Activated naive CD4-positive, alpha-beta T cell treated with anti-CD3 and anti-CD28 coated beads, Interleukin-2, amount 10 ng/mL, durations not matched to agents 7 days and 5 days (primary cell): ENCODE measurements at regions not wholly inside any gene's neighbourhood (a gene's known extent, or its start where the extent isn't known, plus 50 kb on each side); places are given as distances from the start of the nearest gene placed in this dataset.
"Not testable (repeated sequence)": the region's sequence is repeated elsewhere in the genome, so short reads cannot be mapped to it uniquely, and the experiment has no call there.

Experiments used
- CTCF ChIA-PET: fragments of 350-600 bp; sonication (Branson Sonifier 250); formaldehyde crosslinking; loops from one replicate; lab custom pipeline; 2021; ENCODE audit warnings: antibody characterized with exemption; lab: Charles Lee
- DNase-seq: peaks from one replicate; pipeline ENCODE4 v3.0.0-alpha.2; 2020
- H3K27ac Mint-ChIP-seq: one replicate; pipeline ENCODE4 v1.8.0; 2021; ENCODE audit warnings: mild to moderate bottlenecking, moderate library complexity, mixed read lengths
- H3K27me3 Mint-ChIP-seq: one replicate; pipeline ENCODE4 v1.8.0; 2021; ENCODE audit warnings: mild to moderate bottlenecking, mixed read lengths
- H3K36me3 Mint-ChIP-seq: one replicate; pipeline ENCODE4 v1.8.0; 2021; ENCODE audit warnings: mixed read lengths
- H3K4me1 Mint-ChIP-seq: one replicate; pipeline ENCODE4 v1.8.0; 2021; ENCODE audit warnings: mixed read lengths
- H3K4me3 Mint-ChIP-seq: one replicate; pipeline ENCODE4 v1.8.0; 2021; ENCODE audit warnings: mild to moderate bottlenecking, moderate library complexity, mixed read lengths
- H3K9me3 Mint-ChIP-seq: one replicate; pipeline ENCODE4 v1.8.0; 2021; ENCODE audit warnings: mixed read lengths

- H3K9me3 Mint-ChIP-seq, CTCF ChIA-PET: not testable (repeated sequence)
Observed at GRCh38 chr5:157968570-157968969, 109.6 kb upstream of the CLINT1 start.

GRCh38 chr5:157965989-157966388 lies 107.0 kb upstream of the CLINT1 start:
- Mint-ChIP-seq H3K27me3 (peaks cover 15% of the 10 kb centered on the region), H3K4me1 (no peaks in the 10 kb centered on the region), H3K36me3 (no peaks in the 10 kb centered on the region), H3K9me3 (no peaks in the 10 kb centered on the region), H3K27ac (no peak overlapping the region), H3K4me3 (no peak overlapping the region)
- CTCF ChIA-PET = no interaction called here
- no peak for DNase-seq

More at GRCh38 chr5:157968570-157968969, 109.6 kb upstream of the CLINT1 start:
- H3K27ac Mint-ChIP-seq, H3K36me3 Mint-ChIP-seq, DNase-seq, H3K4me1 Mint-ChIP-seq, H3K4me3 Mint-ChIP-seq: not testable (repeated sequence)
- peaks cover 18% of the 10 kb centered on the region for H3K27me3 Mint-ChIP-seq

- Mint-ChIP-seq H3K36me3 (no peaks in the 10 kb centered on the region), H3K9me3 (no peaks in the 10 kb centered on the region), H3K4me3 (no peak overlapping the region), H3K27me3 (peaks cover 23% of the 10 kb centered on the region), H3K4me1 (no peaks in the 10 kb centered on the region), H3K27ac (no peak overlapping the region)
- CTCF ChIA-PET = no interaction called here
- no peak for DNase-seq
Observed at GRCh38 chr5:157965040-157965678, 106.2 kb upstream of the CLINT1 start.

- CTCF ChIA-PET = no interaction called here
- no peak overlapping the region for H3K27ac Mint-ChIP-seq
- peaks cover 26% of the 10 kb centered on the region for H3K27me3 Mint-ChIP-seq
- H3K4me3 Mint-ChIP-seq = no peak overlapping the region
- H3K9me3 Mint-ChIP-seq = no peaks in the 10 kb centered on the region
- no peaks in the 10 kb centered on the region for H3K4me1 Mint-ChIP-seq
- no peaks in the 10 kb centered on the region for H3K36me3 Mint-ChIP-seq
- no peak for DNase-seq
Observed at GRCh38 chr5:157963761-157964160, 104.8 kb upstream of the CLINT1 start.

GRCh38 chr5:157963244-157963643 lies 104.3 kb upstream of the CLINT1 start:
- H3K4me3 Mint-ChIP-seq = no peak overlapping the region

GRCh38 chr5:157962686-157963085 lies 103.7 kb upstream of the CLINT1 start:
- H3K27ac Mint-ChIP-seq, H3K4me1 Mint-ChIP-seq, CTCF ChIA-PET, H3K9me3 Mint-ChIP-seq, DNase-seq, H3K4me3 Mint-ChIP-seq, H3K36me3 Mint-ChIP-seq: not testable (repeated sequence)
- H3K27me3 Mint-ChIP-seq = peaks cover 25% of the 10 kb centered on the region

More at GRCh38 chr5:157963244-157963643, 104.3 kb upstream of the CLINT1 start:
- Mint-ChIP-seq H3K9me3 (no peaks in the 10 kb centered on the region), H3K4me1 (no peaks in the 10 kb centered on the region), H3K27ac (no peak overlapping the region), H3K36me3 (no peaks in the 10 kb centered on the region), H3K27me3 (peaks cover 25% of the 10 kb centered on the region)
- CTCF ChIA-PET = no interaction called here
- DNase-seq = no peak

- Mint-ChIP-seq H3K4me3 (no peak overlapping the region), H3K36me3 (no peaks in the 10 kb centered on the region), H3K27me3 (peaks cover 25% of the 10 kb centered on the region), H3K9me3 (no peaks in the 10 kb centered on the region), H3K4me1 (no peaks in the 10 kb centered on the region), H3K27ac (no peak overlapping the region)
- CTCF ChIA-PET = no interaction called here
- no peak for DNase-seq
Observed at GRCh38 chr5:157961896-157962590, 103.1 kb upstream of the CLINT1 start.

GRCh38 chr5:157961176-157961575 lies 102.2 kb upstream of the CLINT1 start:
- H3K27me3 Mint-ChIP-seq = peaks cover 25% of the 10 kb centered on the region
- H3K4me1 Mint-ChIP-seq = no peaks in the 10 kb centered on the region
- no peaks in the 10 kb centered on the region for H3K9me3 Mint-ChIP-seq
- no peaks in the 10 kb centered on the region for H3K36me3 Mint-ChIP-seq
- no peak overlapping the region for H3K27ac Mint-ChIP-seq
- DNase-seq = no peak
- no peak overlapping the region for H3K4me3 Mint-ChIP-seq
- CTCF ChIA-PET = no interaction called here

GRCh38 chr5:157959370-157959769 lies 100.4 kb upstream of the CLINT1 start:
- Mint-ChIP-seq H3K27ac (no peak overlapping the region), H3K27me3 (peaks cover 34% of the 10 kb centered on the region), H3K4me3 (no peak overlapping the region), H3K9me3 (no peaks in the 10 kb centered on the region), H3K36me3 (no peaks in the 10 kb centered on the region), H3K4me1 (no peaks in the 10 kb centered on the region)
- CTCF ChIA-PET = no interaction called here
- no peak for DNase-seq

GRCh38 chr5:157956271-157956885 lies 97.4 kb upstream of the CLINT1 start:
- no peak overlapping the region for H3K4me3 Mint-ChIP-seq
- no peaks in the 10 kb centered on the region for H3K9me3 Mint-ChIP-seq
- H3K27me3 Mint-ChIP-seq = peaks cover 28% of the 10 kb centered on the region
- no peak overlapping the region for H3K27ac Mint-ChIP-seq
- no peaks in the 10 kb centered on the region for H3K36me3 Mint-ChIP-seq
- no peak for DNase-seq
- CTCF ChIA-PET = no interaction called here
- H3K4me1 Mint-ChIP-seq = no peaks in the 10 kb centered on the region

GRCh38 chr5:157955541-157956172 lies 96.7 kb upstream of the CLINT1 start:
- Mint-ChIP-seq H3K4me3 (no peak overlapping the region), H3K9me3 (no peaks in the 10 kb centered on the region), H3K27me3 (peaks cover 21% of the 10 kb centered on the region), H3K36me3 (no peaks in the 10 kb centered on the region), H3K27ac (no peak overlapping the region), H3K4me1 (no peaks in the 10 kb centered on the region)
- CTCF ChIA-PET = no interaction called here
- no peak for DNase-seq

GRCh38 chr5:157952374-157952685 lies 93.4 kb upstream of the CLINT1 start:
- H3K36me3 Mint-ChIP-seq = no peaks in the 10 kb centered on the region
- CTCF ChIA-PET = interaction anchor here (4.9 kb wide), 2 partner anchors 97 to 135 kb away, joined by 39 to 42 read pairs; no protein-coding TSS in a partner anchor

GRCh38 chr5:157951673-157952373 lies 92.9 kb upstream of the CLINT1 start:
- Mint-ChIP-seq H3K4me1 (peaks cover 4% of the 10 kb centered on the region), H3K4me3 (no peak overlapping the region), H3K27ac (no peak overlapping the region), H3K27me3 (peaks cover 23% of the 10 kb centered on the region), H3K36me3 (no peaks in the 10 kb centered on the region), H3K9me3 (no peaks in the 10 kb centered on the region)
- CTCF ChIA-PET = interaction anchor here (1.7 to 4.9 kb wide), 4 partner anchors 20 to 134 kb away, joined by 4 to 42 read pairs (median 22); no protein-coding TSS in a partner anchor
- DNase-seq = no peak

More at GRCh38 chr5:157952374-157952685, 93.4 kb upstream of the CLINT1 start:
- Mint-ChIP-seq H3K27me3 (peaks cover 20% of the 10 kb centered on the region), H3K9me3 (no peaks in the 10 kb centered on the region), H3K27ac (no peak overlapping the region), H3K4me1 (peaks cover 4% of the 10 kb centered on the region), H3K4me3 (no peak overlapping the region)
- no peak for DNase-seq

GRCh38 chr5:157949520-157949919 lies 90.6 kb upstream of the CLINT1 start:
- Mint-ChIP-seq H3K4me3 (no peak overlapping the region), H3K36me3 (no peaks in the 10 kb centered on the region), H3K9me3 (no peaks in the 10 kb centered on the region), H3K27me3 (peaks cover 25% of the 10 kb centered on the region), H3K27ac (no peak overlapping the region), H3K4me1 (peaks cover 4% of the 10 kb centered on the region)
- DNase-seq = no peak
- CTCF ChIA-PET = interaction anchor here (0.7 to 4.9 kb wide), 22 partner anchors 8 to 280 kb away, joined by 3 to 42 read pairs (median 4); partner anchors contain the start of gene CLINT1
